Adrenal gland (tissue), 9 donors: ENCODE measurements at regions not wholly inside any gene's neighbourhood (a gene's known extent, or its start where the extent isn't known, plus 50 kb on each side); places are given as distances from the start of the nearest gene placed in this dataset.

Experiments
- DNase-seq, 7 donors: peaks; one replicate each; pipeline ENCODE4 v3.0.0-alpha.2; 2019 to 2020
- H3K27ac ChIP-seq, 5 donors: fragments of 200-600 bp; sonication (generic) in 4 of 5; 1 replicate in 3 of 5; 2 replicates in 2 of 5; pipeline versions ENCODE4 v1.5.1 to v1.8.0; 2016 to 2020; ENCODE audit warnings: mild to moderate bottlenecking in 1 of 5
- H3K27me3 ChIP-seq: fragments of 200-600 bp; 2 replicates; pipeline ENCODE4 v1.8.0; 2021
- H3K36me3 ChIP-seq, 2 donors: fragments of 200-600 bp; replicated peaks in 1 of 2; 1 replicate in 1 of 2; 2 replicates in 1 of 2; pipeline versions ENCODE4 v1.5.1 to v1.8.0; 2018 to 2022
- H3K4me1 ChIP-seq, 2 donors: fragments of 200-600 bp; replicated peaks in 1 of 2; 1 replicate in 1 of 2; 2 replicates in 1 of 2; pipeline versions ENCODE4 v1.5.1 to v1.8.0; 2018 to 2021
- H3K4me3 ChIP-seq, 4 donors: fragments of 200-600 bp; sonication (generic) in 3 of 4; one replicate each; pipeline ENCODE4 v1.5.1; 2016 to 2018
- H3K9me3 ChIP-seq, 3 donors: fragments of 200-600 bp; sonication (generic) in 1 of 3; replicated peaks in 1 of 3; 1 replicate in 2 of 3; 2 replicates in 1 of 3; pipeline versions ENCODE4 v1.5.1 to v1.8.0; 2016 to 2021
- CTCF ChIP-seq, 6 experiments: fragments of 450-650 bp in 4 of 6; fragments of 200-600 bp in 2 of 6; sonication (generic) in 1 of 6; IDR thresholded peaks; 1 replicate in 5 of 6; 2 replicates in 1 of 6; pipeline versions ENCODE4 v1.5.1 to v1.8.0; 2016 to 2021; ENCODE audit warnings: antibody characterized with exemption in 6 of 6, mild to moderate bottlenecking in 2 of 6, moderate library complexity in 1 of 6
- POLR2A ChIP-seq, 2 donors: fragments of 450-650 bp; IDR thresholded peaks; one replicate each; pipeline ENCODE4 v1.6.1; 2017; ENCODE audit warnings: antibody characterized with exemption in 2 of 2, mild to moderate bottlenecking in 2 of 2, moderate library complexity in 1 of 2
- WGBS, 4 donors: extraction: QIAGEN DNeasy Blood & Tissue Kit in 2 of 4; methylation state at CpG; one replicate each; pipeline versions ENCODE4 v1.1.5 to v1.1.7; 2013 to 2017; 5-methylcytosine and 5-hydroxymethylcytosine counted together
- intact Hi-C, 2 donors: fragments of 100-400 bp; cut with DNase I; formaldehyde crosslinking; loops; one replicate each; pipeline versions ENCODE4 v1.14.1 to v1.15.0; 2022 to 2023
- donor health status: healthy with polysubstance abuse.
- donor health status: Bipolar disorder and iron deficiency.
- donor health status: DM: yes; HTN: yes; CAD: no.
- donor health status: DM: no; HTN: no; CAD: no.
- donor health status: DM: no; HTN: no; CAD: no.

GRCh38 chrX:34716302-34716701 lies 59.2 kb upstream of the TMEM47 start:
- Histone ChIP-seq H3K4me1 (no peaks in the 10 kb centered on the region), H3K9me3 (no peaks in the 10 kb centered on the region), H3K4me3 (no peak overlapping the region), H3K27me3 (no peaks in the 10 kb centered on the region), H3K27ac (no peak overlapping the region), H3K36me3 (no peaks in the 10 kb centered on the region)
- DNase-seq = no peak
- WGBS, 4 donors = 69 to 77% (median 74%) methylated on average over 3 of the region's 3 CpGs
- intact Hi-C loops = no loop called here
- TF ChIP-seq CTCF (IDR thresholded peaks at IDR 0.05) = no peak
- TF ChIP-seq POLR2A (IDR thresholded peaks at IDR 0.05) = no peak

- DNase-seq = no peak
- TF ChIP-seq POLR2A (IDR thresholded peaks at IDR 0.05) = no peak
- TF ChIP-seq CTCF (IDR thresholded peaks at IDR 0.05) = no peak
Observed at GRCh38 chrX:34734383-34734782, 77.3 kb upstream of the TMEM47 start.

GRCh38 chrX:34744521-34744920 lies 87.4 kb upstream of the TMEM47 start:
- 65 to 83% (median 79%) methylated on average over 4 of the region's 4 CpGs for WGBS, 4 donors
- no peaks in the 10 kb centered on the region for H3K4me1 ChIP-seq
- TF ChIP-seq POLR2A (IDR thresholded peaks at IDR 0.05) (no peak), CTCF (IDR thresholded peaks at IDR 0.05) (no peak)
- no peak for DNase-seq
- H3K36me3 ChIP-seq = no peaks in the 10 kb centered on the region
- no peak overlapping the region for H3K4me3 ChIP-seq
- no peaks in the 10 kb centered on the region for H3K9me3 ChIP-seq
- intact Hi-C loops = no loop called here
- H3K27ac ChIP-seq = no peak overlapping the region
- peaks cover 7% of the 10 kb centered on the region for H3K27me3 ChIP-seq

More at GRCh38 chrX:34734383-34734782, 77.3 kb upstream of the TMEM47 start:
- intact Hi-C loops = no loop called here
- Histone ChIP-seq H3K27me3 (no peaks in the 10 kb centered on the region), H3K27ac (no peak overlapping the region), H3K9me3 (no peaks in the 10 kb centered on the region), H3K4me3 (no peak overlapping the region), H3K4me1 (no peaks in the 10 kb centered on the region), H3K36me3 (no peaks in the 10 kb centered on the region)
- WGBS, 4 donors = 36 to 100% (median 68%) methylated on average over 1 of the region's 1 CpG

GRCh38 chrX:34749896-34750295 lies 92.8 kb upstream of the TMEM47 start:
- TF ChIP-seq CTCF (IDR thresholded peaks at IDR 0.05) = no peak
- no peak for TF ChIP-seq POLR2A (IDR thresholded peaks at IDR 0.05)
- no peaks in the 10 kb centered on the region for H3K9me3 ChIP-seq
- peaks cover 7% of the 10 kb centered on the region for H3K27me3 ChIP-seq
- intact Hi-C loops = no loop called here
- WGBS, 4 donors = 69 to 82% (median 72%) methylated on average over 5 of the region's 5 CpGs
- H3K27ac ChIP-seq = no peak overlapping the region
- DNase-seq = no peak
- no peaks in the 10 kb centered on the region for H3K36me3 ChIP-seq
- no peaks in the 10 kb centered on the region for H3K4me1 ChIP-seq
- H3K4me3 ChIP-seq = no peak overlapping the region
